ENCODE measurements at regions not wholly inside any gene's neighbourhood (a gene's known extent, or its start where the extent isn't known, plus 50 kb on each side); places are given as distances from the start of the nearest gene placed in this dataset.

DNA sequence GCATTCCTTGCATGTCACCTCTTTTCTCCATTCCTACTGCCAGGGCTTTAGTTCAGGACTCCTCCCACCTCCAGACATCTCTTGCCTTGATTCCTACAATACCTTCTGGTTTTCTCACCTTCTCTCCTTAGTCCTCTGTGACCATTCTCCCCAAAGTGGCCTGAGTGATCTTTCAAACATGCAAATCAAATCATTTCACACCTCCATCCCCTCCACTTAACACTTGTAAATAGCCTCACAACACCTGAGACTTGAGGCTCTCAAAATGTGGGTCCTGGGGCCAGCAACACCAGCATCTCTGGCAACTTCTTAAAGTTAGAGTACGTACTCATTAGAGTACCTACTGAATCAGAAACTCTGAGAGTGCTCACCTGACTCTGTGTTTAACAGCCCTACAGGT is 68.4 kb downstream of the RTL9 start:
- Histone ChIP-seq H3K36me3 (no peaks in the 10 kb centered on the region), H3K27me3 (ENCODE audit: insufficient read depth, low read depth, severe bottlenecking) (peaks cover 43% of the 10 kb centered on the region), H3K9me3 (ENCODE audit: severe bottlenecking) (no peaks in the 10 kb centered on the region), H3K27ac (no peak overlapping the region), H3K4me3 (ENCODE audit: low read depth, low read length) (no peak overlapping the region)
- DNase-seq = no peak
- TF ChIP-seq, protein P1, sequence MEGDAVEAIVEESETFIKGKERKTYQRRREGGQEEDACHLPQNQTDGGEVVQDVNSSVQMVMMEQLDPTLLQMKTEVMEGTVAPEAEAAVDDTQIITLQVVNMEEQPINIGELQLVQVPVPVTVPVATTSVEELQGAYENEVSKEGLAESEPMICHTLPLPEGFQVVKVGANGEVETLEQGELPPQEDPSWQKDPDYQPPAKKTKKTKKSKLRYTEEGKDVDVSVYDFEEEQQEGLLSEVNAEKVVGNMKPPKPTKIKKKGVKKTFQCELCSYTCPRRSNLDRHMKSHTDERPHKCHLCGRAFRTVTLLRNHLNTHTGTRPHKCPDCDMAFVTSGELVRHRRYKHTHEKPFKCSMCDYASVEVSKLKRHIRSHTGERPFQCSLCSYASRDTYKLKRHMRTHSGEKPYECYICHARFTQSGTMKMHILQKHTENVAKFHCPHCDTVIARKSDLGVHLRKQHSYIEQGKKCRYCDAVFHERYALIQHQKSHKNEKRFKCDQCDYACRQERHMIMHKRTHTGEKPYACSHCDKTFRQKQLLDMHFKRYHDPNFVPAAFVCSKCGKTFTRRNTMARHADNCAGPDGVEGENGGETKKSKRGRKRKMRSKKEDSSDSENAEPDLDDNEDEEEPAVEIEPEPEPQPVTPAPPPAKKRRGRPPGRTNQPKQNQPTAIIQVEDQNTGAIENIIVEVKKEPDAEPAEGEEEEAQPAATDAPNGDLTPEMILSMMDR (IDR thresholded peaks at IDR 0.05; ENCODE audit: low read depth, low read length) = no peak

DNA sequence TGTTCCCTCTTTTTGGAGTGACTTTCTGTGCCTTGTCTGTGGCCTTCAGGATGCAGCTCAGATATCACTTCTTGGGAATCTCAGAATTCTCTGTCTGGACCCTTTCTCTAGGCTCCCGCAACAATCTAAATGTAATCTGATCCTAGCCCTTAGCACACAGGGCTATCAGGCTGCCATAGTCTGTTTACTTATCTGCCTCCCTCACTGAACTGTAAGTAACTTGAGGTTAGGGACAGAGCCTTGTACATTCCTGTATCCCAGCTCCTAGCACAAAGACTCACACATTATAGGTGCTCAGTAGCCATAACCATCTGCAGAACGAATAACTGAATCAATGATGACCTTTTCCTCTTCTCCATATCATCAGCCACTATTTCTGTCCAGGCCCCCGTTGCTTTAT is 69.5 kb downstream of the RTL9 start:
- no peak for DNase-seq
- no peaks in the 10 kb centered on the region for H3K9me3 ChIP-seq (ENCODE audit: severe bottlenecking)
- no peaks in the 10 kb centered on the region for H3K36me3 ChIP-seq
- peaks cover 49% of the 10 kb centered on the region for H3K27me3 ChIP-seq (ENCODE audit: insufficient read depth, low read depth, severe bottlenecking)
- no peak overlapping the region for H3K27ac ChIP-seq
- TF ChIP-seq, protein P1 (IDR thresholded peaks at IDR 0.05; ENCODE audit: low read depth, low read length) = no peak
- H3K4me3 ChIP-seq (ENCODE audit: low read depth, low read length) = no peak overlapping the region

DNA sequence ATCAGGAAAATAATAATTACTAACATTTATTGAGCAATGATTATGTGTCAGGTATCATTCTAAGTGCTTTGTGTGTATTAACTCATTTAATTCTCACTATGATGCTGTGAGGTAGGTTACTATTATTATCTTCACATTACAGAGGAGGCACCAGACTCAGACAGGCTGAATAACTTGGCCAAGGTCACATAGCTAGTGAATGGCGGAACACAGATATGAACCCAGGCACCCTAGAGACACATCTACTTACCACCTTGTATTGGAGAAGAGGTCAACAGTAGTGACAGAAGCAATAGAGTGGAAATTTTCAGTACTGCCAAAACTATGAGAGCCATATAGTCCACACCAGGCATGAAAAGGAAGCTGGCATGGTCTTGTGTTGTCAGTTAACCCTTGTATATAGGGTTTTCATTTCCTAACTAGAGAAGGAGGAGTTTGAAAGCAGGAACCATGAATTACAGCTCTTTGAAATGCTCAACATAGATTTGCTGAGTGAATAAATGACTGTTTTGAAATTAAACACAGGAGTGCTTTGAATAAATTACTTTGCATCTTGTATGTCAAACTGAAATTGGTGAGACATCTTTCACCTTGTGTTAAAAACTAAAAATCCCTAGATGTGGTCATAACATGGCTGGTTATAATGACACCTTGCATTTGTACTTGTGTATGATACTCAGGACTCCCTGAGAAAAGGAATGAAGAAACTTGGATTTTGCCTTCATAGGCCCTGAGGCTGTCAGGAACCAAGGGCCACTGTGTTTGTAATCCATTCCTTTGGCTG is 71.8 kb downstream of the RTL9 start:
- Histone ChIP-seq H3K27me3 (ENCODE audit: insufficient read depth, low read depth, severe bottlenecking) (peaks cover 43% of the 10 kb centered on the region), H3K4me3 (ENCODE audit: low read depth, low read length) (no peak overlapping the region), H3K36me3 (no peaks in the 10 kb centered on the region), H3K27ac (no peak overlapping the region), H3K9me3 (ENCODE audit: severe bottlenecking) (no peaks in the 10 kb centered on the region)
- no peak for DNase-seq
- TF ChIP-seq, protein P1 (IDR thresholded peaks at IDR 0.05; ENCODE audit: low read depth, low read length) = no peak

DNA sequence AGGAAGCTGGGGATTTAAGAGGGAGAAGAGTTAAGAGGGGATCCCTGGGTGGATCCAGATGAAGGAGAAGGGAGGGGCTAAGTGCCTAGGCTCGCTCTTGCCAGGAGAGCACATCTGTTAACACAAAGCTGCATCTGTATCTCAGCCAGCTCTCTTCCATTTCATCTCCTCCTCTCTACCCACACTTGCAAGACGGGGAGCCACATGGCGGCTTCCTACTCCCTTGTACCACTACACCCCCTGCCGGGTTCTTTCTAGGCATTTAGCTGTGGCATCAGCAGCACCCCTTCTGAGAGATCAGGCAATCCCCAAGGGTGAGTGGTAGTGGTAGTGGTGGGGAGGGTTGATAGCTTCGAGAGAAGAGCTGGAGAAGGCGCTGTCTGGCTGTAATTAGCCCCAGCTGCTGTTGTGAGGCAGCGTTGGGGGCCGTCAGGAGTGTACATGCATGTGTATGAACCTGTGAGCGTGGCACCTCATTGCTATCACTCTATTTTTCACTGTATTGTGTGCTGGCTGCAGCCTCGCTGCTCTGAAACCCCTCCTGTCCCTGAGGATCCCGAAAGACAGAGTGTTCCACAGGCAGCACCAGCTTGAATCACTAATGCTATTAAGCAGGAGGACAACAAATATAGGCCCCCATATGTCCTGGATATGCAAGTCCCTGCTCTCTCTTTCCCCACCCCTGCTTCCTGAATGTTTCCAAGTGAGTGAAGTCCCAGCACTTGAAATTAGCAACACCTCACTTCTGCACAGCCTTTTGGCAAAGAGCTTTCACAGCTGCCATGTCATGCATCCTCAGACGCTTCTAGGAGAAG is 73.7 kb downstream of the RTL9 start:
- H3K27me3 ChIP-seq (ENCODE audit: insufficient read depth, low read depth, severe bottlenecking) = peaks cover 47% of the 10 kb centered on the region
- no peak for DNase-seq
- H3K27ac ChIP-seq = no peak overlapping the region
- TF ChIP-seq, protein P1 (IDR thresholded peaks at IDR 0.05; ENCODE audit: low read depth, low read length) = no peak
- no peaks in the 10 kb centered on the region for H3K9me3 ChIP-seq (ENCODE audit: severe bottlenecking)
- H3K4me3 ChIP-seq (ENCODE audit: low read depth, low read length) = no peak overlapping the region
- no peaks in the 10 kb centered on the region for H3K36me3 ChIP-seq

DNA sequence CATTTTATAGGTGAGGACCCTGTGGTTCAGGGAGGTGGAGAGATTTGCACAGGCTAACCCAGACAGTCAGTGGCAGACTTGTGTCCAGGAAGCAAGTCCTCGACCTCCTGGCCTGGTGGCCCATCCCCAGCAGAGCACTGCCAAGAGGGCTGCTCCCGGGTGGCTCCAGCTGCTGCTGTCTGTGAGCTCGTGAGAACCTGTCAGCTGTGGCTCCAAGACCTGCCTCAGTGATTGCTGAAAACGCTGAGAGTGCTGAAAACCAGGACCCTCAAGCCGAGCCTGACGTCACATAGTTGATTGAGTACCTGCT is 74.2 kb downstream of the RTL9 start:
- Histone ChIP-seq H3K27me3 (ENCODE audit: insufficient read depth, low read depth, severe bottlenecking) (peaks cover 53% of the 10 kb centered on the region), H3K9me3 (ENCODE audit: severe bottlenecking) (no peaks in the 10 kb centered on the region), H3K27ac (no peak overlapping the region), H3K4me3 (ENCODE audit: low read depth, low read length) (no peak overlapping the region), H3K36me3 (no peaks in the 10 kb centered on the region)
- no peak for DNase-seq
- TF ChIP-seq, protein P1 (IDR thresholded peaks at IDR 0.05; ENCODE audit: low read depth, low read length) = no peak
